GM20000 (cell line): ENCODE measurements at regions not wholly inside any gene's neighbourhood (a gene's known extent, or its start where the extent isn't known, plus 50 kb on each side); places are given as distances from the start of the nearest gene placed in this dataset.

Source experiments
- DNase-seq: peaks from one replicate; pipeline ENCODE4 v3.0.0; 2012; ENCODE audit warnings: low spot score
- TF ChIP-seq, protein P1 (sequence below): IDR thresholded peaks from 2 replicates; pipeline ENCODE4 v1.5.1; 2012; ENCODE audit warnings: mild to moderate bottlenecking, control low read depth; ENCODE audit errors: extremely low read depth, missing control alignments

- no peak for DNase-seq
- TF ChIP-seq, protein P1, sequence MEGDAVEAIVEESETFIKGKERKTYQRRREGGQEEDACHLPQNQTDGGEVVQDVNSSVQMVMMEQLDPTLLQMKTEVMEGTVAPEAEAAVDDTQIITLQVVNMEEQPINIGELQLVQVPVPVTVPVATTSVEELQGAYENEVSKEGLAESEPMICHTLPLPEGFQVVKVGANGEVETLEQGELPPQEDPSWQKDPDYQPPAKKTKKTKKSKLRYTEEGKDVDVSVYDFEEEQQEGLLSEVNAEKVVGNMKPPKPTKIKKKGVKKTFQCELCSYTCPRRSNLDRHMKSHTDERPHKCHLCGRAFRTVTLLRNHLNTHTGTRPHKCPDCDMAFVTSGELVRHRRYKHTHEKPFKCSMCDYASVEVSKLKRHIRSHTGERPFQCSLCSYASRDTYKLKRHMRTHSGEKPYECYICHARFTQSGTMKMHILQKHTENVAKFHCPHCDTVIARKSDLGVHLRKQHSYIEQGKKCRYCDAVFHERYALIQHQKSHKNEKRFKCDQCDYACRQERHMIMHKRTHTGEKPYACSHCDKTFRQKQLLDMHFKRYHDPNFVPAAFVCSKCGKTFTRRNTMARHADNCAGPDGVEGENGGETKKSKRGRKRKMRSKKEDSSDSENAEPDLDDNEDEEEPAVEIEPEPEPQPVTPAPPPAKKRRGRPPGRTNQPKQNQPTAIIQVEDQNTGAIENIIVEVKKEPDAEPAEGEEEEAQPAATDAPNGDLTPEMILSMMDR, result no peak
These were observed 131.9 kb downstream of the ADAMTS15 start for GRCh38 chr11:130580372-130580771.

GRCh38 chr11:130580891-130581492 lies 132.5 kb downstream of the ADAMTS15 start:
- no peak for DNase-seq

GRCh38 chr11:130581646-130582045 lies 133.2 kb downstream of the ADAMTS15 start:
- DNase-seq, result no peak
- TF ChIP-seq, protein P1, result no peak

More at GRCh38 chr11:130580891-130581492, 132.5 kb downstream of the ADAMTS15 start:
- TF ChIP-seq, protein P1, result no peak

GRCh38 chr11:130582176-130582575 lies 133.7 kb downstream of the ADAMTS15 start:
- TF ChIP-seq, protein P1, result no peak
- DNase-seq, result no peak

- DNase-seq, result no peak
- TF ChIP-seq, protein P1, result no peak
These were observed 134.5 kb downstream of the ADAMTS15 start for GRCh38 chr11:130582981-130583380.

DNA sequence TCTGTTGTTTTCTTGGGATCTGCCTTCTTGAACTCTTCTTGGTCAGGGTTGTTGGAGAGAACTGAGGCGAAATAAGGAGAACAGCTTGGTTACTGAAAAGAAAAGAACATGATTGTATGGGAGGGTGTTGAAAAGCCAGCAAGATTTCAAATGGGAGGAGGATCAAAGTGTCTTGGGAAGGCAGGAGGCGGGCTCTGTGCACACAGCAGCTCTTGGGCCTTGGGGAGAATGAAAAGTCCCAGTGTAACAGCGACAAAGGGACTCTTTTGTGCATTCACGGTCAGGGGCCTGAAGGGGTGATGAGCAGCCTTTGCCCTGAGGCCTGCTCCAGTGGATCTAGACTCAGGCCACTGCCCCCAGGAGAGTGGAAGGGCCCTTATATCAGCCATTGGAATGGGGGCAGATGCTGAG lies 135.4 kb downstream of the ADAMTS15 start:
- no peak for DNase-seq
- TF ChIP-seq, protein P1, result no peak

GRCh38 chr11:130585545-130585944 lies 137.1 kb downstream of the ADAMTS15 start:
- no peak for DNase-seq
- TF ChIP-seq, protein P1, result no peak
